AG04449 (cell line): ENCODE measurements at regions not wholly inside any gene's neighbourhood (a gene's known extent, or its start where the extent isn't known, plus 50 kb on each side); places are given as distances from the start of the nearest gene placed in this dataset.

Experiments
- CTCF ChIA-PET: fragments of 350-600 bp; formaldehyde crosslinking; extraction: SDS; loops from one replicate; lab custom pipeline; 2021; ENCODE audit warnings: antibody characterized with exemption; lab: Yijun Ruan, JAX
- POLR2A ChIA-PET: fragments of 400-600, 350-600 bp; formaldehyde crosslinking; extraction: SDS; loops from one replicate; lab custom pipeline; 2020; ENCODE audit warnings: antibody characterized with exemption, inconsistent platforms; lab: Yijun Ruan, JAX
- DNase-seq: peaks from one replicate; pipeline ENCODE4 v3.0.0-alpha.2; 2010; ENCODE audit warnings: low read depth, low spot score
- H3K4me3 ChIP-seq: 2 replicates; pipeline ENCODE4 v1.5.1; 2011; ENCODE audit warnings: low read depth, mild to moderate bottlenecking, control low read depth, low read length
- TF ChIP-seq, protein P1 (sequence below): IDR thresholded peaks from one replicate; pipeline ENCODE4 v1.5.1; 2011; ENCODE audit warnings: mild to moderate bottlenecking, moderate library complexity, low read length, control low read depth, inconsistent platforms; ENCODE audit not compliant: insufficient read depth; ENCODE audit errors: missing control alignments

DNA sequence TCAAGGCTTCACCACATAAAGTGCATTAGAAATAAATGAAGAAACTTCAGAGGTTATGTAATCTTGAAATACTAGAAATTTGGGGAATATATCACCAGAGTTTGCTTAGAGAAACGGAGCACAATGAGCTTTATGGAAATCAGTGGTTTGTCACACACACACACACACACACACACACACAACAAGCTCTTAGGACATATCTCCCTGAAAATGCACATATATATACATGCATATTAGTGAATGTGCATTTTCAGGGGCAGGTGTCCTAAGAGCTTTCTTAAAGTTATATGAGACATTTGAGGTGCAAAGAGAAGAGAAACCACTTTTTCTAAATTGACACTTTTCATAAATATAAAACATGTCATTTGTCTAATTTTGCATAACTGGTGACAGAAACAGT is 93.7 kb upstream of the CARD18 start:
- POLR2A ChIA-PET: no interaction called here
- no peak overlapping the region for H3K4me3 ChIP-seq
- CTCF ChIA-PET: no interaction called here
- no peak for DNase-seq
- TF ChIP-seq, protein P1, sequence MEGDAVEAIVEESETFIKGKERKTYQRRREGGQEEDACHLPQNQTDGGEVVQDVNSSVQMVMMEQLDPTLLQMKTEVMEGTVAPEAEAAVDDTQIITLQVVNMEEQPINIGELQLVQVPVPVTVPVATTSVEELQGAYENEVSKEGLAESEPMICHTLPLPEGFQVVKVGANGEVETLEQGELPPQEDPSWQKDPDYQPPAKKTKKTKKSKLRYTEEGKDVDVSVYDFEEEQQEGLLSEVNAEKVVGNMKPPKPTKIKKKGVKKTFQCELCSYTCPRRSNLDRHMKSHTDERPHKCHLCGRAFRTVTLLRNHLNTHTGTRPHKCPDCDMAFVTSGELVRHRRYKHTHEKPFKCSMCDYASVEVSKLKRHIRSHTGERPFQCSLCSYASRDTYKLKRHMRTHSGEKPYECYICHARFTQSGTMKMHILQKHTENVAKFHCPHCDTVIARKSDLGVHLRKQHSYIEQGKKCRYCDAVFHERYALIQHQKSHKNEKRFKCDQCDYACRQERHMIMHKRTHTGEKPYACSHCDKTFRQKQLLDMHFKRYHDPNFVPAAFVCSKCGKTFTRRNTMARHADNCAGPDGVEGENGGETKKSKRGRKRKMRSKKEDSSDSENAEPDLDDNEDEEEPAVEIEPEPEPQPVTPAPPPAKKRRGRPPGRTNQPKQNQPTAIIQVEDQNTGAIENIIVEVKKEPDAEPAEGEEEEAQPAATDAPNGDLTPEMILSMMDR: no peak

DNA sequence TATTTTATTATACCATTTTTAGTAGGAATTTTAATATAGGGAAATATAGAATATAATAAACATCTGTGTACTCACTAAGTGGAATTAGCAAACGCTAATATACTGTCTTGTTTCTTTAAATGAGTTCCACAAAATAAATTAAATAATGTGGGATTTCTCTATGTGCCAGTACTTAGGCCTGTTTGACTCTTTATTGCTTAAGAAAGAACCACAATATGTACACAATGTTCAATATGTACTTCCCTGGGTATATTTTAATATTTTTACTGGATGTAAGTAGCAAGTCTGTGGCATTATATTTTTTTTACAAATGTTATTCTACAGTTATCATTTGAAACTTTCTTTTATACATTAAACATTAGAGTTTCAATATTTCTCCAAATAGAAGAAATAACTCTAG is 92.5 kb upstream of the CARD18 start:
- DNase-seq: no peak
- no peak overlapping the region for H3K4me3 ChIP-seq
- CTCF ChIA-PET: no interaction called here
- TF ChIP-seq, protein P1: no peak
- POLR2A ChIA-PET: no interaction called here

DNA sequence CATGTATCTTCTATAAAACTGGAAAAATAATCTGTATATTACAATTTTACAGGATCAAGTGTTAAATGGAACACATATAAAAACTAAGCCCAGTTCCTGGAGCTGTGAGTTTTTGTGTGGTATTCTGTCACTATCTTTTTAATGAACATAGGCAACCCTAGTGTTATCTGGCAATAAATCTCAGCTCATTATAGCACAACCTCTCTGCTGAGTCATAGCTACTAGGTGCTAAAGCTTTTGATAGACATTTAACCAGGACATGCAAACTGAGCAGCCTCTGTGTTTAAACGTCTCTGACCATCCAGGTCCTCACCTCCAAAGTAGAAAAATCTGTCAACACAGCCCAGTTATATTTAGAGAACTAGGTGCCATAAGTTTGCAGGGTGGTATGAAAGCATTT is 91.0 kb upstream of the CARD18 start:
- H3K4me3 ChIP-seq: no peak overlapping the region
- ChIA-PET POLR2A (no interaction called here), CTCF (interaction anchor here (1.1 to 1.5 kb wide), 2 partner anchors 8 to 621 kb away, joined by 3 to 4 read pairs; no protein-coding TSS in a partner anchor)
- no peak for DNase-seq
- TF ChIP-seq, protein P1: no peak

DNA sequence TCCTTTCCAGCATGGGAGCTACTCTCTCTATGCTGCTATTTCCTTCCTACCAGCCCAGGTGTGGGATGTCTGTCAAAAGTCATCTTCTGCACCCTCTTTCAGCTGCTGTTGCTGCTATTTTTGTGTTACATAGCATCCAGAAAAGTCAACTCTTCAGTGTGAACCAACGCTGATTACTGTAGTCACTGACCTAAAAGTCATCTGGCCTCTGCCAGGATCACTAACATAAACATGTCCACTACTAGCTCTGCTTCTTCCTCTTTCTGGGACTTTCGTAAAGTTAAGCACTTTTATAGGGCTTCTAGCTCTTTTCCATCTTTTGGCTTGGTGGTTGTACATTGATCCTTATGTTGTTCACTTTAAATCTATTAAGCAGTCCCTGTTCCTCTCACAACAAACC is 90.2 kb upstream of the CARD18 start:
- ChIA-PET POLR2A (no interaction called here), CTCF (interaction anchor here (1.1 kb wide), 1 partner anchor 620 kb away, joined by 3 read pairs; no protein-coding TSS in a partner anchor)

DNA sequence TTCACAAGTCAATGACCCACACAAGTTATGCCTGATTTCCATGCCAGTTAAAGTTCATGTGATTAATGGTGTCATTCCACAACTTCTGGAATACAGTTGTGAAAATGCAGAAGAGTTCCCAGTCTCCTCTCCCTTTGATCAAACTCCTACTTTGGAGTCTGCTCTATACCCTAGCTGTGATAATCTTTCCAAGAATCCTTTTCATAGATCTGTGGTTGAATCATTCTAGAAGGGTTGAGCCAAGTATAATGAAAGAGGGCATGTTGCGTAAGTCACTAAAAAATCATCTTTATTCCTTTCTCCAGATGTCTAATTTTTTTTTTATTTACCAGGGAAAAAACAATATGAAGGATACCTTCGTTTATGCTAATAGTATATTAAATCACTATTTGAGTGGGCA is 89.7 kb upstream of the CARD18 start:
- ChIA-PET CTCF (interaction anchor here (0.7 kb wide), 1 partner anchor 27 kb away, joined by 3 read pairs; no protein-coding TSS in a partner anchor), POLR2A (no interaction called here)
- H3K4me3 ChIP-seq: no peak overlapping the region
- TF ChIP-seq, protein P1: no peak
- DNase-seq: no peak

More for the DNA sequence above, 90.2 kb upstream of the CARD18 start:
- no peak overlapping the region for H3K4me3 ChIP-seq
- TF ChIP-seq, protein P1: no peak
- DNase-seq: no peak

DNA sequence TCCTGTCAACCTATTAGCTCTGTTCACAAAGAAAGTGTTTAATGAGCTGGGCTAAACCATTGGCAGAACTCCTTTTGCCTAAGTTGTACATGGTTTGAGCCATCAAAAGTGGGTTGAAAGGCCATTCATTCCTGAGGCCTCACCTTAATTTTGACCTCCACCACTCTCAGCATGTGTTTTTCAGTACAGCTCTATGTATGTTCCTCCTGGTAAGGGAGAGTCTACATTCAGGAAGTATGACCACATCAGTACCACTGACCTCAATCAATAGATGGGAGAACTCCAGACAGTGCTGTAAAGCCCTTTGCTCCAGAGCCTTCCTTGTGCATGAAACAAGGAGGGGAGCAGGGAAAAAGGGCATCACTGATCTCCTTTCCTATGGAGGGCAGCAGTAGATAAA is 87.8 kb upstream of the CARD18 start:
- ChIA-PET POLR2A (no interaction called here), CTCF (no interaction called here)
- TF ChIP-seq, protein P1: no peak
- DNase-seq: no peak
- no peak overlapping the region for H3K4me3 ChIP-seq
